GM23248 (cell line): ENCODE measurements at regions not wholly inside any gene's neighbourhood (a gene's known extent, or its start where the extent isn't known, plus 50 kb on each side); places are given as distances from the start of the nearest gene placed in this dataset.

Experiments
- DNase-seq: peaks from one replicate; pipeline ENCODE4 v3.0.0-alpha.2; 2015
- H2AFZ ChIP-seq: fragments of 200-600 bp; sonication (generic); 2 replicates; pipeline ENCODE4 v1.6.1; 2016; ENCODE audit warnings: antibody characterized with exemption
- H3F3A ChIP-seq: fragments of 200-600 bp; sonication (generic); 2 replicates; pipeline ENCODE4 v1.6.1; 2016; ENCODE audit warnings: mild to moderate bottlenecking, antibody characterized with exemption, mixed run types; ENCODE audit not compliant: insufficient read depth
- H3K27ac ChIP-seq: fragments of 200-600 bp; sonication (generic); 2 replicates; pipeline ENCODE4 v1.5.1; 2016; ENCODE audit warnings: mild to moderate bottlenecking
- H3K27me3 ChIP-seq: fragments of 200-600 bp; sonication (generic); replicated peaks from 2 replicates; pipeline ENCODE4 v1.6.1; 2016; ENCODE audit warnings: mild to moderate bottlenecking; ENCODE audit not compliant: insufficient read depth
- H3K36me3 ChIP-seq: fragments of 200-600 bp; sonication (generic); 2 replicates; pipeline ENCODE4 v1.6.1; 2016; ENCODE audit warnings: low read depth, mild to moderate bottlenecking
- H3K4me1 ChIP-seq: fragments of 200-600 bp; sonication (generic); 2 replicates; pipeline ENCODE4 v1.6.1; 2016; ENCODE audit warnings: mild to moderate bottlenecking; ENCODE audit not compliant: insufficient read depth
- H3K4me2 ChIP-seq: fragments of 200-600 bp; sonication (generic); one replicate; pipeline ENCODE4 v1.6.1; 2016; ENCODE audit warnings: mild to moderate bottlenecking; ENCODE audit not compliant: unreplicated experiment
- H3K4me3 ChIP-seq: fragments of 200-600 bp; sonication (generic); 2 replicates; pipeline ENCODE4 v1.5.1; 2016; ENCODE audit warnings: mild to moderate bottlenecking
- H3K79me2 ChIP-seq: fragments of 200-600 bp; sonication (generic); 2 replicates; pipeline ENCODE4 v1.6.1; 2016; ENCODE audit warnings: mild to moderate bottlenecking; ENCODE audit not compliant: insufficient read depth
- H3K9ac ChIP-seq: fragments of 200-600 bp; sonication (generic); 2 replicates; pipeline ENCODE4 v1.6.1; 2016; ENCODE audit warnings: mild to moderate bottlenecking
- H3K9me2 ChIP-seq: fragments of 200-600 bp; sonication (generic); 2 replicates; pipeline ENCODE4 v1.6.1; 2016; ENCODE audit warnings: mixed run types, mild to moderate bottlenecking, moderate library complexity; ENCODE audit not compliant: insufficient read depth
- H3K9me3 ChIP-seq: fragments of 200-600 bp; sonication (generic); one replicate; pipeline ENCODE4 v1.6.1; 2017; ENCODE audit warnings: low read depth
- H4K20me1 ChIP-seq: fragments of 200-600 bp; sonication (generic); 2 replicates; pipeline ENCODE4 v1.6.0; 2016; ENCODE audit not compliant: insufficient read depth
- EZH2 ChIP-seq: fragments of 200-600 bp; sonication (generic); IDR thresholded peaks from 2 replicates; pipeline ENCODE4 v1.6.1; 2018; ENCODE audit warnings: antibody characterized with exemption, mild to moderate bottlenecking; ENCODE audit not compliant: insufficient read depth, poor library complexity, severe bottlenecking
- EZH2phosphoT487 ChIP-seq: fragments of 200-600 bp; sonication (generic); IDR thresholded peaks from 2 replicates; pipeline ENCODE4 v1.6.1; 2018; ENCODE audit warnings: antibody characterized with exemption, moderate library complexity, mild to moderate bottlenecking, low read depth; ENCODE audit not compliant: insufficient read depth
- WGBS, 2 experiments: methylation state at CpG; one replicate each; pipeline ENCODE4 v1.1.6; 2015 to 2017; ENCODE audit warnings: low lambda C conversion rate in 2 of 2, low coverage in 1 of 2; ENCODE audit errors: missing lambda C conversion rate in 2 of 2; 5-methylcytosine and 5-hydroxymethylcytosine counted together
- in situ Hi-C: fragments of 300-500 bp; cut with MboI; formaldehyde crosslinking; loops from 2 replicates; pipeline ENCODE4 v1.15.0; 2020

DNA sequence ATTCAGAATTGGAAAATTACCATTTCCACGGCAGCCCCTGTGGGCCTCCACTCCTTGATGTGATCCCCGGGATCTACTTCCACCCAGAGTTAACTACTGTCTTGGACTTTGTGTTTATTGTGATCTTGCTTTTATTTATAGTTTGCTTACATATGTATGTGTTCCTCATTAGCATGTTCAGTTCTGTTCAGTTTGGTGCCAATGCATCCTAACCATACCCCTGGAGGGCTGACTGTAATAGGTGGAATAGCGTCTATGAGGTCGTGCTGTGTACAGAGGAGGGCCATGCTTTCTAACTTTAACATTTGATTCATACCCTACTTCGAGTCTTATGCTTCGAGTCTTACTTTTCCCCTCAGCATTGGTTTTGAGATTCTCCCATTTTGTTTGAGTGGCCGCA lies 104.3 kb upstream of the SLC24A3 start:
- no peaks in the 10 kb centered on the region for H3K36me3 ChIP-seq
- DNase-seq: no peak
- H3K27ac ChIP-seq: no peak overlapping the region
- H3K4me2 ChIP-seq: no peak overlapping the region
- no peaks in the 10 kb centered on the region for H3K4me1 ChIP-seq
- no peak for TF ChIP-seq EZH2
- no peak for TF ChIP-seq EZH2phosphoT487
- H3K79me2 ChIP-seq: no peaks in the 10 kb centered on the region
- 33 to 37% methylated on average over 7 of the region's 7 CpGs for WGBS, 2 experiments
- H3F3A ChIP-seq: no peaks in the 10 kb centered on the region
- no peaks in the 10 kb centered on the region for H3K9me3 ChIP-seq
- in situ Hi-C loops: no loop called here
- H3K27me3 ChIP-seq: no peaks in the 10 kb centered on the region
- no peak overlapping the region for H3K9ac ChIP-seq
- no peaks in the 10 kb centered on the region for H4K20me1 ChIP-seq
- no peak overlapping the region for H2AFZ ChIP-seq
- H3K9me2 ChIP-seq: no peaks in the 10 kb centered on the region
- H3K4me3 ChIP-seq: no peak overlapping the region

GRCh38 chr20:19110285-19110684 lies 102.2 kb upstream of the SLC24A3 start:
- in situ Hi-C loops: no loop called here
- no peak overlapping the region for H3K4me2 ChIP-seq
- H3K4me1 ChIP-seq: no peaks in the 10 kb centered on the region
- no peaks in the 10 kb centered on the region for H3F3A ChIP-seq
- H3K27ac ChIP-seq: no peak overlapping the region
- H3K9me2 ChIP-seq: no peaks in the 10 kb centered on the region
- no peaks in the 10 kb centered on the region for H3K27me3 ChIP-seq
- H3K9ac ChIP-seq: no peak overlapping the region
- DNase-seq: no peak
- 30 to 40% methylated on average over 3 of the region's 3 CpGs for WGBS, 2 experiments
- H3K36me3 ChIP-seq: no peaks in the 10 kb centered on the region
- TF ChIP-seq EZH2phosphoT487: no peak
- no peak for TF ChIP-seq EZH2
- H3K79me2 ChIP-seq: no peaks in the 10 kb centered on the region
- H2AFZ ChIP-seq: no peak overlapping the region
- no peak overlapping the region for H3K4me3 ChIP-seq
- H3K9me3 ChIP-seq: no peaks in the 10 kb centered on the region
- no peaks in the 10 kb centered on the region for H4K20me1 ChIP-seq

GRCh38 chr20:19110881-19111460 lies 101.5 kb upstream of the SLC24A3 start:
- H3K9me3 ChIP-seq: no peaks in the 10 kb centered on the region
- no peak for TF ChIP-seq EZH2
- no peak for TF ChIP-seq EZH2phosphoT487
- H3K79me2 ChIP-seq: no peaks in the 10 kb centered on the region
- no peak overlapping the region for H3K27ac ChIP-seq
- H4K20me1 ChIP-seq: no peaks in the 10 kb centered on the region
- no peak overlapping the region for H3K9ac ChIP-seq
- H3K4me2 ChIP-seq: no peak overlapping the region
- H3K9me2 ChIP-seq: no peaks in the 10 kb centered on the region
- in situ Hi-C loops: no loop called here
- H3K4me3 ChIP-seq: no peak overlapping the region
- no peaks in the 10 kb centered on the region for H3K4me1 ChIP-seq
- H3F3A ChIP-seq: no peaks in the 10 kb centered on the region
- H3K36me3 ChIP-seq: no peaks in the 10 kb centered on the region
- no peaks in the 10 kb centered on the region for H3K27me3 ChIP-seq
- H2AFZ ChIP-seq: no peak overlapping the region
- no peak for DNase-seq
- 39 to 49% methylated on average over 7 of the region's 7 CpGs for WGBS, 2 experiments

- Histone ChIP-seq H3K36me3 (no peaks in the 10 kb centered on the region), H3K27ac (no peak overlapping the region), H3F3A (no peaks in the 10 kb centered on the region), H3K4me3 (no peak overlapping the region), H2AFZ (no peak overlapping the region), H3K79me2 (no peaks in the 10 kb centered on the region), H3K9me2 (no peaks in the 10 kb centered on the region), H3K27me3 (no peaks in the 10 kb centered on the region), H3K9me3 (no peaks in the 10 kb centered on the region), H3K4me2 (no peak overlapping the region), H3K9ac (no peak overlapping the region), H4K20me1 (no peaks in the 10 kb centered on the region), H3K4me1 (no peaks in the 10 kb centered on the region)
- 0 to 3% methylated on average over 2 of the region's 2 CpGs for WGBS, 2 experiments
- no peak for DNase-seq
- TF ChIP-seq EZH2phosphoT487 (no peak), EZH2 (no peak)
- in situ Hi-C loops: no loop called here
These were observed 99.6 kb upstream of the SLC24A3 start for GRCh38 chr20:19112828-19113227.

DNA sequence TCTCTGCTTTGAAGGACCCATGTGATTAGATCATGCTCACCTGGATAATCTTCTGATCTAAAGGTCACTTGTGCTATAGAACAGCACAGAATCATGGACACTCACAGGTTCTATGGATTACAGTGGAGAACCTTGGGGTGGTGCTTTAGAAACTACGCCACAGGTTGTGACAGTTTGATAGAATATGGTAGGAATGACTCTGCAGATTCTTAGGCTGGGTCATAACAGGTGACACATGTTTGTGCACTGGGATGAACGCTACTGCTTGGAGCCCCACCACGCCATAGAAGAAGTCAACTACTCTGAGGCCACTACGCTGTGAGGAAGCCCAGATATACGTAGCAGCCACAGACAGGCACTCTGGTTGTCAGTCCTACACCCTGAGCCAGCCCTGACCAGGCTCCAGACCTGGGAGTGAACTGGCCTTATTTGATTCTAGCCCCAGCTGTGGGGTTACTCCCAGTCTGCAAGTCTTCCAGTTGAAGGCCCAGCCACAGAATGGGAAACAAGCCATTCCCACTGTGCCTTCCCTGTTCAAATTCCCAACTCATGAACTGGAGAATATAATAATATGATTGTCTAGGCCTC lies 99.0 kb upstream of the SLC24A3 start:
- Histone ChIP-seq H2AFZ (no peak overlapping the region), H3K4me1 (no peaks in the 10 kb centered on the region), H3K4me2 (no peak overlapping the region), H3K9me3 (no peaks in the 10 kb centered on the region), H3K79me2 (no peaks in the 10 kb centered on the region), H3K9me2 (no peaks in the 10 kb centered on the region), H4K20me1 (no peaks in the 10 kb centered on the region), H3K27ac (no peak overlapping the region), H3K36me3 (no peaks in the 10 kb centered on the region), H3K9ac (no peak overlapping the region), H3F3A (no peaks in the 10 kb centered on the region), H3K4me3 (no peak overlapping the region), H3K27me3 (no peaks in the 10 kb centered on the region)
- WGBS, 2 experiments: 36 to 39% methylated on average over 5 of the region's 5 CpGs
- DNase-seq: no peak
- no peak for TF ChIP-seq EZH2
- no peak for TF ChIP-seq EZH2phosphoT487
- in situ Hi-C loops: no loop called here
